Epithelial cell of proximal tubule (primary cell): ENCODE measurements at regions not wholly inside any gene's neighbourhood (a gene's known extent, or its start where the extent isn't known, plus 50 kb on each side); places are given as distances from the start of the nearest gene placed in this dataset.

ENCODE experiments used
- DNase-seq: peaks from one replicate; pipeline ENCODE4 v3.0.0-alpha.2; 2011; ENCODE audit warnings: low read depth
- H3K4me3 ChIP-seq: 2 replicates; pipeline ENCODE4 v1.5.1; 2011; ENCODE audit warnings: low read depth, mild to moderate bottlenecking, low read length
- CTCF ChIP-seq: conservative IDR thresholded peaks from 2 replicates; pipeline ENCODE4 v1.5.1; 2012; ENCODE audit warnings: low read depth, mild to moderate bottlenecking, low read length

- TF ChIP-seq CTCF, result no peak
- DNase-seq, result no peak
- no peak overlapping the region for H3K4me3 ChIP-seq
Measured at GRCh38 chr4:136985683-136986082, 546.6 kb downstream of the PCDH18 start.

GRCh38 chr4:136967069-136967468, 565.2 kb downstream of the PCDH18 start:
- no peak for TF ChIP-seq CTCF
- no peak overlapping the region for H3K4me3 ChIP-seq
- no peak for DNase-seq

- no peak overlapping the region for H3K4me3 ChIP-seq
- DNase-seq, result no peak
- no peak for TF ChIP-seq CTCF
Measured at GRCh38 chr4:136965478-136965877, 566.8 kb downstream of the PCDH18 start.

- H3K4me3 ChIP-seq, result no peak overlapping the region
- no peak for DNase-seq
- no peak for TF ChIP-seq CTCF
Measured at GRCh38 chr4:136962868-136963267, 569.4 kb downstream of the PCDH18 start.

GRCh38 chr4:136946307-136946907, 585.9 kb downstream of the PCDH18 start:
- TF ChIP-seq CTCF, result no peak
- no peak overlapping the region for H3K4me3 ChIP-seq
- no peak for DNase-seq

- no peak for TF ChIP-seq CTCF
- no peak overlapping the region for H3K4me3 ChIP-seq
- DNase-seq, result no peak
Measured at GRCh38 chr4:136939781-136940180, 592.5 kb downstream of the PCDH18 start.

GRCh38 chr4:136935871-136936270, 596.4 kb downstream of the PCDH18 start:
- TF ChIP-seq CTCF, result no peak
- no peak for DNase-seq
- H3K4me3 ChIP-seq, result peak overlapping the region; percentile 12
